Right ventricle myocardium superior (tissue), 1 donor: ENCODE measurements at regions not wholly inside any gene's neighbourhood (a gene's known extent, or its start where the extent isn't known, plus 50 kb on each side); places are given as distances from the start of the nearest gene placed in this dataset.

Experiments used
- ATAC-seq: fragments of 200-7000 bp; cut with Tn5 transposase; one replicate; pipeline ENCODE4 v1.9.1; 2020; ENCODE audit warnings: mild to moderate bottlenecking; ENCODE audit not compliant: poor library complexity
- DNase-seq: peaks from one replicate; pipeline ENCODE4 v3.0.0-alpha.2; 2020
- intact Hi-C: fragments of 100-400 bp; cut with DNase I; formaldehyde crosslinking; loops from one replicate; pipeline ENCODE4 v1.11.2; 2022
- donor health status: DM: no; HTN: yes; CAD: no; lungs with severe emphysema.

- DNase-seq (no peak), ATAC-seq (no peak)
- intact Hi-C loops = no loop called here
Observed at GRCh38 chr1:164971921-164972415, 384.5 kb downstream of the LMX1A start.

- ATAC-seq = no peak
- intact Hi-C loops = no loop called here
- DNase-seq = no peak
Observed at GRCh38 chr1:164971391-164971790, 385.1 kb downstream of the LMX1A start.

- ATAC-seq (no peak), DNase-seq (no peak)
- intact Hi-C loops = no loop called here
Observed at GRCh38 chr1:164969253-164969652, 387.3 kb downstream of the LMX1A start.

- DNase-seq (no peak), ATAC-seq (no peak)
- intact Hi-C loops = no loop called here
Observed at GRCh38 chr1:164967300-164967699, 389.2 kb downstream of the LMX1A start.

GRCh38 chr1:164961715-164962114, 394.8 kb downstream of the LMX1A start:
- intact Hi-C loops = no loop called here
- ATAC-seq = no peak
- no peak for DNase-seq

- no peak for ATAC-seq
- no peak for DNase-seq
- intact Hi-C loops = no loop called here
Observed at GRCh38 chr1:164958982-164959768, 397.3 kb downstream of the LMX1A start.

GRCh38 chr1:164953815-164954214, 394.8 kb downstream of the PBX1 start:
- no peak for DNase-seq
- no peak for ATAC-seq
- intact Hi-C loops = no loop called here

GRCh38 chr1:164953098-164953497, 394.1 kb downstream of the PBX1 start:
- DNase-seq (no peak), ATAC-seq (peak; percentile 36)
- intact Hi-C loops = no loop called here

GRCh38 chr1:164951508-164951907, 392.5 kb downstream of the PBX1 start:
- ATAC-seq (no peak), DNase-seq (no peak)
- intact Hi-C loops = no loop called here

- no peak for DNase-seq
- intact Hi-C loops = no loop called here
- ATAC-seq = peak; percentile 76
Observed at GRCh38 chr1:164950541-164950986, 391.6 kb downstream of the PBX1 start.

- intact Hi-C loops = no loop called here
- DNase-seq = no peak
- peak; percentile 51 for ATAC-seq
Observed at GRCh38 chr1:164949771-164950471, 390.9 kb downstream of the PBX1 start.

- intact Hi-C loops = no loop called here
- ATAC-seq (no peak), DNase-seq (no peak)
Observed at GRCh38 chr1:164948101-164948500, 389.1 kb downstream of the PBX1 start.

GRCh38 chr1:164937291-164937690, 378.3 kb downstream of the PBX1 start:
- intact Hi-C loops = no loop called here
- peak; percentile 70 for ATAC-seq
- no peak for DNase-seq

- DNase-seq (no peak), ATAC-seq (no peak)
- intact Hi-C loops = no loop called here
Observed at GRCh38 chr1:164932580-164932979, 373.6 kb downstream of the PBX1 start.

GRCh38 chr1:164930833-164931232, 371.8 kb downstream of the PBX1 start:
- intact Hi-C loops = no loop called here
- peak; percentile 53 for ATAC-seq

GRCh38 chr1:164930241-164930640, 371.3 kb downstream of the PBX1 start:
- ATAC-seq (no peak), DNase-seq (no peak)
- intact Hi-C loops = no loop called here

More at GRCh38 chr1:164930833-164931232, 371.8 kb downstream of the PBX1 start:
- no peak for DNase-seq

GRCh38 chr1:164928232-164928812, 369.3 kb downstream of the PBX1 start:
- DNase-seq = no peak
- intact Hi-C loops = no loop called here
- ATAC-seq = peak; percentile 42

- intact Hi-C loops = no loop called here
Observed at GRCh38 chr1:164926107-164926506, 367.1 kb downstream of the PBX1 start.

GRCh38 chr1:164922585-164922984, 363.6 kb downstream of the PBX1 start:
- intact Hi-C loops = no loop called here
- ATAC-seq (peak; percentile 75), DNase-seq (no peak)

More at GRCh38 chr1:164926107-164926506, 367.1 kb downstream of the PBX1 start:
- no peak for DNase-seq
- no peak for ATAC-seq

- no peak for DNase-seq
- intact Hi-C loops = no loop called here
- no peak for ATAC-seq
Observed at GRCh38 chr1:164921493-164921892, 362.5 kb downstream of the PBX1 start.
